NCI-H69 (cell line): ENCODE measurements at regions not wholly inside any gene's neighbourhood (a gene's known extent, or its start where the extent isn't known, plus 50 kb on each side); places are given as distances from the start of the nearest gene placed in this dataset.
A peak's percentile ranks its signal among the peaks of the same experiment; 100 is the strongest.

ENCODE experiments used
- DNase-seq: peaks from one replicate; lab custom pipeline; 2025; lab: John Stamatoyannopoulos, UW

DNA sequence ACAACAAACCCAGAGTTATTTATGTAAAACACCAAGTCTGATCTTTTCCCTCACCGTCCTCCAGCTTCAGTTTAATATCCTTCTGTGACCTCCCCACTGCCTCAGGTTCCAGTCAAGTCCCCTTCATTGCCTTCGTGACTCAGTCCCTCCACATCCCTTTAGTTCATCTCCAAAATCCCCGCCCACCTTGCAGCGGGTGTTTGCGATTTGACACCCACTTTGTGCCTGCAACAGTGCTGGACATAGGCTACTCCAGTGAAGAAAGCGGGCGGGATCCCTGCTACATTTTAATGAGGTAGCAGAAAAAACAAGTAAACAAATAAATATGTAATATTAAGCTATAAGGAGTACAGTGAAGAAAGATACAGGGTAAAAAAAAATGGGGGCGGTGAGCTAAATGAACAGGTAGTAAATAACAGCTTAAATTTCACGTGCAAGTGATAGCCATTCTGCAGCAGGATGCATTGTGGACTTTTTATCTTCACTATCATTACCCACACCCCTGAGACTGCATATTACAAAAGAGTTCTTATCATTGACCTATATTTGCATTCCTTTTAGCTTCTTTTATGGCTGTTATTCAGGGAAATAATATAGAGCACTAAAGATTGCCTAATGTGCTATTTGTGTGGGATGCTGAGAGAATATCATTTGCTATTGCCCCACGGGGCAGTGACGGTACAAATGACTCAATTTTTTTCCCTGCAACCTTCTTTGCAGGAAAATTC, 222.8 kb upstream of the NUDT4 start:
- peak; percentile 43 for DNase-seq

DNA sequence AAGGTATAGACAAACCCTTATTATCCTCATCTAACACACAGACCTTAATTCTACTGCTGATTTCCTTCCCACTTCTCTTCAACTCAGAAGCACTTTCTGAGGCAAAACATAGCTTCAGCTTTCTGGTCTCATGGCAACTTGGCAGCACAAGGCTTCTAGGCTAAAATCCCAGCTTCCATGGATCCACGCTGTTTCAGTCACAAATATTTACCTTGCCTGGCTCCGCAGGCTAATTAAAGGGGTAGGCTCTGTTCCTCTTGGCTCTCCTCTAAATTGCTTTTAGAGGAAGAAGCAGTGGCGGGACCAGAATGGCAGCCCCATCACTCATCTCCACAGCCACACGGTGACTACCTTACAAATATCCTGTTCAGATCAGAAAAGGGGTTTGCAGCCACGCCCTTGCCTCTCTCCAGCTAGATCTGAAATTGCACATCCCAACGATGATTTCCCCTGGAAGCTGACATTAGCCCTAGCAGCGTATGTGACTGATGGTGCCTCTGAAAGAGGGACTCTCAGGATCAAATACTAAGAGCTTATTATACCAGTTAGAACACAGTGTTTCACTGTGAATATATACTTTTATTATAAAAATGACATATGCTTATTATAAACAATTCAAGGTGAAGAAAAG, 221.5 kb upstream of the NUDT4 start:
- DNase-seq = peak; percentile 97

DNA sequence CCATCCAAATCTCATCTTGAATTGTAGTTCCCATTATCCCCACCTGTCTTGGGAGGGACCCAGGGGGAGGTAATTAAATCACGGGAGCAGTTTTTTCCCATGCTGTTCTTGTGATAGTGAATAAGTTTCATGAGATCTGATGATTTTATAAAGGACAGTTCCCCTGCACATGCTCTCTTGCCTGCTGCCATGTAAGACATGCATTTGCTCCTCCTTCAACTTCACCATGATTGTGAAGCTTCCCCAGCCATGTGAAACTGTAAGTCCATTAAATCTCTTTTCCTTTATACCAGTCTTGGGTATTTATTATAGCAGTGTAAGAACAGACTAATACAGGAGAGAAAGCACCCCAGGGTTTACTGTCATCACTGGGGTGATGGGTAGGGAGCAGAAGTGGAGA, 220.4 kb upstream of the NUDT4 start:
- DNase-seq = no peak

DNA sequence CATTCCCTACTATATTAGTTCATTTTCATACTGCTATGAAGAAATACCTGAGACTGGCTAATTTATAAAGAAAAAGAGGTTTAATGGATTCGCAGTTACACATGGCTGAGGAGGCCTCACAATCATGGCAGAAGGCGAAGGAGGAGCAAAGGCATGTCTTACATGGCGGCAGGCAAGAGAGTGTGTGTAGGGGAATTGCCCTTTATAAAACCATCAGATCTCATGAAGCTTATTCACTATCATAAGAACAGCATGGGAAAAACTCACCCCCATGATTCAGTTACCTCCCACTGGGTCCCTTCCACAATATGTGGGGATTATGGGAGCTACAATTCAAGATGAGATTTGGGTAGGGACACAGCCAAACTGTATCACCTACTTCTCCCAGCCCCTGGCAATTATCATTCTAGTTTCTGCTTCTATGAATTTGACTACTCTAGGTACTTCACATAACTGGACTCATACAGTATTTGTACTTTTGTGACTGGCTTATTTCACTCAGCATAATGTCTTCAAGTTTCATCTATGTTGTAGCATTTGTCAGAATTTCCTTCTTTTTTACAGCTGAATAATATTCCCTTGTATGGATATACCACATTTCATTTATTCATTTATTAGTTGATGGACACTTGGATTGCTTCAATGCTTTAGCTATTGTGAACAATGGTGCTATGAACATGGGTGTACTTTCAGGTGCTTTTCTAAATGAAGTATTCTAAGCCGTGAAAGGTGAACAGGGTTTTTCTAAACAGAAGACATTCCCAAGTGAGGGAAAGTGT, 219.5 kb upstream of the NUDT4 start:
- no peak for DNase-seq

DNA sequence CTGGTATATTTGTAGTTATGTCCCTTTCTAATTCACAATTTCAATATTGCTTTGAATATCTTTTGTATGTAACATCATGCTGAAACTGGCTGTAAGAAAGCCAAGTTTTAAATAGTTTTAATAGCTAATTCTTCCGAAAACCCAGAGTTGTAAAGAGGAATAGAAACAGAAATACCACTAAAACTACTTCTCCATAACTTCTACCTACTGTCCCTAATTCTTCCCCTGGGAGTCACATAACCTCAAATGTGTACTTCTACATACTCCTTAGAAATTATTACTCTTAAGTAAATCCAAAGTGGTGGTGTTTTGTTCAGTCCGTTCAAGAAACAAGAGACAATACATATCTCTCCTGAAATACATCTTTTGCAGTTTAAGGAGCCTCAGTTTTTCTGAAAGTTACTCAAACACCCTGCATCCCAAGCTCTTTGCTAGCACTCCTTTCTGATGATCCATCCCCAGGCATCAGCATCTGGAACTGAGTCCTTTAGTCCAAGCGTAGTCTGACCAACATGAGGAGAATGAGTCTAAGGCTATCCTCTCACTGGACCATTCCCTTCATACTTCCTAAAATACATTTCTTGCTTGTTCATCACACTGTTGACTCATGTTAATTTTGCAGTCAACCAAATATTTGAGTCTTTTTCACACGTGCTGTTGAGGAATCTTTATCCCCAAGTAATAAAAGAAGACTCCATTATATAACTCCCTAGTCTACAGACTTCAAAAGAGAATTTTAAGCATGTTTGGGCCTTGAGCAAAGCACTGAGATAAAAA, 214.3 kb upstream of the NUDT4 start:
- DNase-seq = no peak

DNA sequence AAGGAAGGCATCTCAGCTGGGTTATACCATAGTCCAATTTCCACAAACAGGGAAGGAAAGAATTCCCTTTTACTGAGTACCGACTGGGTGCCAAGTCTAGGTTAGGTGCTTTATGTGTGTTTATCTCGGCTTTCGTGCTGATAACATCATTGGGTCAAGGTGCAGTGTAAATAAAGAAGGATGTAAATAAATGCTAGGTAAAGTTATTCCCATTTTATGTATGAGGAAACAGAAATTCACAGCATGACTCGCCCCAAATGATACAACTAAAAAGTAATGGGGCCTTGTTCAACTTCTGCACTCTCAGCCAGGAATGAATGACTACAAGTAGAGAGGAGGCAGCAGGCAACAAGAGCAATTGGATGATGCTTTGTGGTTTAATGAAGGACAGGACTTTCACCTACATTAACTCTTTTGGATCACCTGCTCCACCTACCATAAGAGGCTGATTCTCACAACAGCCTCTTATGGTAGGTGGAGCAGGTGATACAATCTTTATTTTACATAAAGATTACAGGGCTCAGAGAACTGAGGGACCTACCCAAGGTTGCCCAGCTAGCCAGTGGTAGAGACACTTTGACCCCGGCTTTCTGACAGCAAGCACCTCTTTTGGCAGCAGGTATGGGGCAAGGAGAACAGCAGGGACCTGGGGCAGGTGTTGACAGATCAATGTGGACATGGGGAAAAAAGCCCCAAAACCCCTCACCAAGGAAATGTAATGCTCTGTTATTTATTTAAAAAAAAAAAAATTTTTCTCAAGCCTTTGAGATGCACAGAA, 213.4 kb upstream of the NUDT4 start:
- DNase-seq = no peak

DNA sequence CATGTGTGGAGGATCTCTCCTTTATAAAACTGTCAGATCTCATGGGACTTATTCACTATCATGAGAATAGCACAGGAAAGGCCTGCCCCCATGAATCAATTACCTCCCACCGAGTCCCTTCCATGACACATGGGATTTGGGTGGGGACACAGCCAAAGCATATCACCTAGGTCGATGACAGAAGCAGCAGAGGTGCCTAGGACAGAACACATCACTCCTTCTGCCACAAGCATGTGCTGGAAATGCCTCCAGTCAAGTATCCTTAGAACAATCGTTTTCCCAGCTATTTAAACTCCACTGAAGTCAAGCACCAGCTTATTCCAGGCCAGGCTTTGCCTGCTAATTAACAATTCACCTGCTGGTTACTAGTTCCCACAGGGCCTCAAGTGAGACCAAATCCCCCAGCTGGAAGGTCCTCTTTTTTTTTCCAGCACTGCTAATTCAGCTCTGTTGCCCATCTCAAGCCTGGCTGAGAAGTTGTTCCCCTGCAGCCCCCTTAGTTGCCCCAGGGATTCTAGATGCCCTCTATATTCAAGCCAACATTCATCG, 212.3 kb upstream of the NUDT4 start:
- DNase-seq = no peak

DNA sequence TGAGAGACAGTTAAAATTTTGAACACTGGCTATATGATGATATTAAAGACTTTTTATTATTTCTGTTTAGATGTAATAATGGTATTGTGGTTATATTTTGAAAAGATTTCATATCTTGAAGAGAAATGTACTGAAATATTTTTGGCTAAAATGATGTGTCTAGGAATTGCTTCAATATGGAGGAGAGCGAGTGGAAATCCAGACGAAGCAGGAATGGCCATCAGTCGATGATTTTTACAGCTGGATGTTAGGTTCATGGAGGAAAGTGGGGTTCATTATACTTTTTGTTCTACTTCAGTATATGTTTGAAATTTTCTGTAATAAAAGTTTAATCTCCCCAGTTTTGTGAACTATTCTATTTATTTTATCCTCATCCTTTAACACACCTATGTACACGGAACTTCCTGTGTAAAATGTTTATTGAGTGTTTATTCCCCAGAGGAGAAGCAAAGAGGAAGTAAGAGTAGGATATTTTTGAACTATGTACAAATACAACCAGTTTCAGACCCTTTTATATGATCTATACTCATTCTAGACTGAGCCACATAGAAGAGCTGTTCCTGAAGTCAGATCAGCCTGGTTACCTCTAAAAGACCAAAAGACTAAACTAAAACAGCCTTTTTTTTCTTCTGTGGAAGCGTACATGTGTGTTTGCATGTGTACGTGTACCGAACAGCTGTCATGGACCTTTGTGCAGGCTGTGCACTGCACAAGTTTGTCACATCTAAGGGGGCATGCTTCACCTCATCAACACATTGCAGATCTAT, 211.0 kb upstream of the NUDT4 start:
- no peak for DNase-seq

DNA sequence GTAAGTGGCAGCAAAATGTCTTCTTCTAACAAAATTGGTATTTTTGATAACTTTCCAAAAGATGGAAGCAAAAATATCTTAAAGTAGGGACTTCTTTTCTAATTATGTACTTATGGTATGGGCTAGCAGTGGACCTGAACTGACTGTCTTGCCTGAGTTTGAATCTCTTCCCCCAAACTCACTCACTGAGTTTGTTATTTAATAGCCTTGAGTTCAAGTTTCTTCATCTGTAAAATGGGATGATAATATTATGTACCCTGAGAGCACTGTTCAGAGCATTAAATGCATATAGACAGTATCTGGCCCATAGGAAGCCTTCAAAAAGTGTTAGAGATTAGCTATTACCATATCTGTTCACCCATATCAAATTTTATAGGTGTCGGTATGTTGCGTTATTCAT, 210.4 kb upstream of the NUDT4 start:
- DNase-seq = no peak

DNA sequence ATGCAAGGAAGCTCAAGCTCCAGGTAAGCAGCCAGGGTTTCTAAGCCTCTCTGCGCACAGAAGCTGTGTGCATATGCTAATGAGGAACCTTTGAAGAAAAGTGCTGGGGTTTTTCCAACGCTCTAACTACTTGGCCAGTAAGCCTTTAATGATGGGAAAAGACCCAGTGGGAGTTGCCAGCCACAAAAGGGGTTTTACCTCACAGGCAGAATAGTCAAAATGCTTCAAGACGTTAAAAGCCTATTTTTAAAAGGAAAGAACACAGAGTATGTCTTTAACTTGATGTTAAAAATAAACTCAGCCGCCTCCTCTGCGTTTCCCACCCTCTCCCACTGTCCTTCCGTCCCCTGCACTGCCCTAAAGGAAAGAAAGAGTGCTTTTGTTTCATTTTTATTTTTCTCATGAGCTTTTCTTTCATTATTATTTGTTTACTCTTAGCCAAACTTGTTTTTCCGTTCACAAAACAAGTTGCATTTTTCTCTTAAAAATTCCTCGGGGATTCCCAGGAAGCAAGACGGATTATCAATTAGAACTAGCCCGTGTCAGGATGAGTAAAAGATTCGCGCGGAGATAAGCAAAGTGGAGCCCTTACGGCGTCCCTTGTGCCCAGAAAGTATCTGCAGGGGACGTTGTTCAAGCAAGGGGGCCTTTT, 209.8 kb upstream of the NUDT4 start:
- DNase-seq = peak; percentile 67

DNA sequence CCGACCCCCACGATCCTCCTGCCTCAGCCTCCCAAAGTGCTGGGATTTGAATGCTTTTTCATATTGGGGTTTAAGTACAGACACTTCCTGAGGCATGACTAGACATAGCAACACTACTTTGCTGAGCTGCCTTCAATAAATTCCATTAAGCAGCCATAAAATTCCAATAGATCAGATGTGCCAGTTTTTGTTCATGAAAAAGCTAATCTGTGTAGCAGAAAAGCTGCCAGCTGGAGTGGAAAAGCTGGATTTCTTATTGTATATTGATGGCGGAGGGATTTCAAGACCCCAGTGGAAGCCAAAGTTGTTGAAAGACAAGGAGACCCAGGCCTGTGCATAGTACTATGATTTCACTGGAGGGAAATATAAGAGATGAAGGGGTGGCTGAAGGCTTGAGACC, 209.0 kb upstream of the NUDT4 start:
- DNase-seq = no peak

DNA sequence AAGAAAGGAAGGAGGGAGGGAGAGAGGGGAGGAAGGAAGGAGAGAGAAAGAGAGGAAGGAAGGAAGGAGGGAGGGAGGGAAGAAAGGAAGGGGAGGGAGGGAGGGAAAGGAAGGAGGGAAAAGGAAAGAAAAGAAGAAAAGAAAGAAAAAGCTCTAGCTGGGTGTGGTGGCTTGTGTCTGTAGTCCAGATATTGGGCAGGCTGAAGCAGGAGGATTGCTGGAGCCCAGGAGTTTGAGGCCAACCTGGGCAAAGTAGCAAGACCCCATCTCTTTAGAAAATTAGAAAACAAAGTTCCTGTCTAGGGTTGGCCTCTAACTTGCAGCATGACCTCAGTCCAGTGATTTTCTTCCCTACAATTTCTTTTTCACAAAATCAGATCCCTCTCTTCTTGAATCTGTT, 208.2 kb upstream of the NUDT4 start:
- no peak for DNase-seq

DNA sequence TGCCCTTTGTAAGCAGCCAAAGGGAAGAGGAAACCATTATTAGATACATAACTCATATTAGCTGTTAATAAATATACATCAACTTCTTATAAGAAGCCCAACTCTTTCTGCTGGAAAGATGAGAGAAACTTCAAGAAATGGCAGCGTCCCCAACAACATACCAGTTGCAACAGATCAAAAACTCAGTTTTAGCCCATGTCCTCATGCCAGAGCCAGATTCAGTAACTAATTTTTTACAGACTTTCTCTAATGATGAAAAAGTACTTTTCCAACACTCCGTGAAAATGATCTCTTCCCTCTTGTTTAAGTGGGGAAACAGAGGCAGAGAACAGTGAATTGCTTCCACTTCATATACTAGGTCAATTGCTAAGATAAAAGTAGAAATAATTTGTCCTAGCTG, 206.8 kb upstream of the NUDT4 start:
- DNase-seq = no peak

DNA sequence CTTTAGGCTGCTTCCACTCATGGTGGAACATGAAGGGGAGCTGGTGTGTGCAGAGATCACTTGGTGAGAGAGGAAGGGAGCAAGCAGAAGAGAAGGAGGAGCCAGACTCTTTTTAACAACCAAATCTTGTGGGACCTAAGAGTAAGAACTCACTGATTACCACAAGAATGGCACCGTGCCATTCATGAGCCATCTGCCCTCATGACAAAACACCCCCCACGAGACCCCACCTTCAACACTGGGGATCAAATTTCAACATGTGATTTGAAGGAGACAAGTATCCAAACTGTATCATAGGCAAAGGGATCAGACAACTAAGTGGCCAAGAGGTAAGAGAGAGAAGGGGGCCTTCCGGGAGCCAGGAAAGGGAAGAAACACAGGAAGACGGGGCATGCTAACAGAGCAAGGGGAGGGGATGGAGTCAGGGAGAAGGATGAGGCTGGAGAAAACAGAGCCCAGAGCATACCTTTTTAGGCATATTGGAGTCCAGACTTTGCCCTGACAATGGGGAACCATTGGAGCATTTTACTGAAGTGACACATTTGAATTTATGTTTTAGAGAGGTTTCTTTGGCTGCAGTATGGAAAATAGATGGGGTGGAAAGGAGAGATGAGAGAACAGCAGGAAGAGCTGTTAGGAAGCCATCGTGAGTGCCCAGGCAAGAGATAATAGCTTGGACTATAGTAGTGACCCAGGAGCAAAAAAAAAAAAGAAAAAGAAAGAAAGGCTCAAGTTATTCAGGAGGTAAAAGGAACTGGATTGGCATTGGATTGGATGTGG, 204.4 kb upstream of the NUDT4 start:
- peak; percentile 67 for DNase-seq

DNA sequence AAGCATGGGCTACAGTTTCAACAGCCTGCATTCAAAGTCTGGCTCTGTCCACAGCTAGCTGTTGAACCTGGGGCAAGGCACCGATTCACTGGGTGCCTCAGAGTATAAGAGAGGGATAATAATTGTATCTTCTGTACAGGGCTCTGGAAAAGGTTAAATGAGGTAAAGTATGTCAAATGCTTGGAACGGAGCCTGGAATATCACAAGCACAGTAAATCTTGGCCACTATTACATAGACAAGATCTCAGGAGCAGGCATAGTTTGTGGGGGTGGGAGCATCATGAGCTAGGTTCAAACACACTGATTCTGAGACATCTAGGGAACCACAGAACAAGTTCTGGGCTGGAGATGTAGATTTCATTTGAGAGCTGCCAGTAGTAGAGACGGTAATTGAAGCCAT, 203.7 kb upstream of the NUDT4 start:
- no peak for DNase-seq

DNA sequence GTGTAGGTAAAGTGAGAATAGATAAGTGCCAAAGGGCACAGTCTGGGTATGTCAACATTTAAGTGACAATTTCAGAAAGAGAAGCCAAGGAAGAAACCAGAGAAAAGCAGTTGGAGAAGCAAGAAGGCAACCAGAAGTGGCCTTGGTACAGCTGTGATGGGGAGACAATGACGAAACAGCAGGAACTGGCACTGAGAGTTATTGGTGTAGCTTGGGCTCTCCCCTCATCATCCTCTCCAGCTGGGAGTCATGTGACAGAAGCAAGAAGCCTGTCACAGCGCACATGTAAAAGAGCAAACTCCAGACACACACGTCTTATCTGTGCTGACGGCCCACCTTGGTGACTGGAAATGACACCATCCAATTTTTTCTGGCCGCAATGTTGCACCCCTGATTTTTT, 203.3 kb upstream of the NUDT4 start:
- DNase-seq = no peak

DNA sequence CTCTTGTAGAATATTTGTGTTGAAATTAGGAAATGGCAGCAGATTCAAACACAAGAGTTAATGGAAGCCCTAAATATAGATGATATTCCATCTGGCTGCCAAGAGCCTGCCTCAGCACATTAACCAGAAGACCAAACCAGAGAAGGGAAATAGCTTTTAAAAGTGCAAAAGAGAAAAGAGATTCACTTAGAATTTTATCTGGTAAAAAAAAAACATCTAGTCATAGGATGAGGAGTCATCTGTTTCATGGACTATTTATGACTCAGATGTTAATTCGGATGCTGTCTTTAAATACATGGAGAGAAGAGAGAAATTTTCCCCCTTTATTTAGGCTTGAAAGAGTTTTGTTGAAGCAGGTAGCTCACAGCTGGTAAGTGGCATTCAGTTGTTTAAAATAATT, 201.6 kb upstream of the NUDT4 start:
- no peak for DNase-seq

DNA sequence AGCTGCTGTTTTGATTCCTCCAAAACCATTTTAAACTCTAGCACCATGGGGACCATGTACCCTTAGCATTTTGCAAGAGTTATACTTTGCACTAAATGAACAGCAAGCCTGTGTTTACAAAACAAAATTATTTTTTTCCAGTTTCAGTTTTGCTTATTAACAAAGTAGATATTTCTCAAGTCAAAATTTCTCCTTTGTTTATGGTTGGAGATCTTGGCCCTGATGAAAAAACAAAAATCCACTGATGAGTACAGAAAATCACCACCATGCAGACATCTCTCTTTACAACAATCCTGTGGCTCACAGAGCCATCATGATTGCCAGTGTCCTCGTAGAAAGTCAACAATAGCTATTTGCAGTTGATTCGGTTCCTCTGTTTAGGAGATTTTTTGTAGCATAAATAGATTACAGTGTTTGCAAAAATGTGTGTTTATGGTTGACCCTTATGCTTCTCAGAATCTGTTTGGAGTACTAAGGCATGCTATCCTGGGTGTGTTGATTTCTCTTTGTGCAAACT, 201.1 kb upstream of the NUDT4 start:
- no peak for DNase-seq
